ENCODE measurements at regions not wholly inside any gene's neighbourhood (a gene's known extent, or its start where the extent isn't known, plus 50 kb on each side); places are given as distances from the start of the nearest gene placed in this dataset.

DNA sequence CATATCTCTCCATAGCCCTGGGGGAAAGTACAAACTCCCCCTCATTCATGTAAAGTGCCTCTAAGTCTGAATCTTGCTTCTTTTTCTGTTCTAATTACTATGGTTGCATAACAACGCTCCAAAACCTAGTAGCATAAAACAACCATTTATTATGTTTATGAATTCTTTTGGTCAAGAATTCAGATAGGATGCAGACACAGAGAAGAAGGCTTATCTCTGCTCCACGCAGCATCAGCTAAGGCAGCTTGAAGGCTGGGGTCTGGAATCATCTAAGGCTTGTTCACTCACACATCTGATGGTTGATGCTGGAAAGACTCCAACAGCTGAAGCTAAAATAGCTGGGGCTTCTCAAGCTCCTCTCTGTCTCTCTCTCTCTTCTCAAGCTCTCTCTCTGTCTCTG, 564.5 kb downstream of the ZNF674 start:
- H3K4me2 ChIP-seq (ENCODE audit: control insufficient read depth, extremely low read depth, insufficient read depth, low read depth, low read length), result no peak overlapping the region
- H2AFZ ChIP-seq (ENCODE audit: control insufficient read depth, low read length), result no peak overlapping the region
- dilution Hi-C loops (cut with MboI; ENCODE audit: extremely low pct_ligation_motif_present, low sequenced_read_pairs), result no loop called here
- no peak for DNase-seq (ENCODE audit: low read depth, low spot score)
- no peaks in the 10 kb centered on the region for H3K27me3 ChIP-seq (ENCODE audit: control insufficient read depth, extremely low read depth, insufficient read depth, low read length)
- no peaks in the 10 kb centered on the region for H3K9me3 ChIP-seq (ENCODE audit: control insufficient read depth, low read depth, low read length)
- no peak for TF ChIP-seq EZH2 (IDR thresholded peaks at IDR 0.05; ENCODE audit: low read length)
- TF ChIP-seq, protein P1, sequence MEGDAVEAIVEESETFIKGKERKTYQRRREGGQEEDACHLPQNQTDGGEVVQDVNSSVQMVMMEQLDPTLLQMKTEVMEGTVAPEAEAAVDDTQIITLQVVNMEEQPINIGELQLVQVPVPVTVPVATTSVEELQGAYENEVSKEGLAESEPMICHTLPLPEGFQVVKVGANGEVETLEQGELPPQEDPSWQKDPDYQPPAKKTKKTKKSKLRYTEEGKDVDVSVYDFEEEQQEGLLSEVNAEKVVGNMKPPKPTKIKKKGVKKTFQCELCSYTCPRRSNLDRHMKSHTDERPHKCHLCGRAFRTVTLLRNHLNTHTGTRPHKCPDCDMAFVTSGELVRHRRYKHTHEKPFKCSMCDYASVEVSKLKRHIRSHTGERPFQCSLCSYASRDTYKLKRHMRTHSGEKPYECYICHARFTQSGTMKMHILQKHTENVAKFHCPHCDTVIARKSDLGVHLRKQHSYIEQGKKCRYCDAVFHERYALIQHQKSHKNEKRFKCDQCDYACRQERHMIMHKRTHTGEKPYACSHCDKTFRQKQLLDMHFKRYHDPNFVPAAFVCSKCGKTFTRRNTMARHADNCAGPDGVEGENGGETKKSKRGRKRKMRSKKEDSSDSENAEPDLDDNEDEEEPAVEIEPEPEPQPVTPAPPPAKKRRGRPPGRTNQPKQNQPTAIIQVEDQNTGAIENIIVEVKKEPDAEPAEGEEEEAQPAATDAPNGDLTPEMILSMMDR (optimal IDR thresholded peaks at IDR 0.05 in 1 of 3, IDR thresholded peaks at IDR 0.05 in 1 of 3, conservative IDR thresholded peaks at IDR 0.05 in 1 of 3; ENCODE audit: extremely low read depth in 1 of 3, insufficient read depth in 2 of 3, low read length in 3 of 3), result no peak
- no peaks in the 10 kb centered on the region for H3K79me2 ChIP-seq (ENCODE audit: control insufficient read depth, insufficient read depth, low read length)
- H3K4me3 ChIP-seq (ENCODE audit: control insufficient read depth in 2 of 3, extremely low read depth in 1 of 3, insufficient read depth in 2 of 3, low read depth in 1 of 3, low read length in 3 of 3), result no peak overlapping the region
- no peaks in the 10 kb centered on the region for H3K36me3 ChIP-seq (ENCODE audit: control insufficient read depth in 2 of 2, extremely low read depth in 1 of 2, insufficient read depth in 2 of 2, low read length in 2 of 2)
- FAIRE-seq, result no peak
- H3K9me1 ChIP-seq (ENCODE audit: control insufficient read depth, extremely low read depth, insufficient read depth, low read length), result no peaks in the 10 kb centered on the region
- H3K9ac ChIP-seq (ENCODE audit: control insufficient read depth, extremely low read depth, insufficient read depth, low read length), result no peak overlapping the region
- H3K4me1 ChIP-seq (ENCODE audit: control insufficient read depth, extremely low read depth, insufficient read depth, low read length), result no peaks in the 10 kb centered on the region
- H3K27ac ChIP-seq (ENCODE audit: control insufficient read depth, insufficient read depth, low read length), result no peak overlapping the region
- H4K20me1 ChIP-seq (ENCODE audit: control insufficient read depth, extremely low read depth, insufficient read depth, low read length), result no peaks in the 10 kb centered on the region

DNA sequence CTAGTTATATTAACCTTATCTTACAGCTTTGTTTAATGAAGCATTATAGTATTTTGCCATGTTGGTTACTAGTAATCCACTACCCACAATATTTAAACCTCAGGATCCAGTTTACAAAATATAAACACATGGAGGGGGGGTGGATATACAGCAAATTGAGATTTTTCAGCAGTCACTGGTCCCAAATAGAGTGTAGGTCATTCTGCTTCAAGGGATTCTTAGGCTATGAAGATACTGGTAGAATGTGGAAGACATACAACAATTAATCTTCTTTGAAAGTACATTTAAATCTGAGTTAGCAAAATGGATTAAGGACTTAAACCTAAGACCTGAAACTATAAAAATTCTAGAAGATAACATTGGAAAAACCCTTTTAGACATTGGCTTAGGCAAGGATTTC, 569.6 kb downstream of the ZNF674 start:
- FAIRE-seq, result no peak
- Histone ChIP-seq H3K4me1 (ENCODE audit: control insufficient read depth, extremely low read depth, insufficient read depth, low read length) (no peaks in the 10 kb centered on the region), H3K79me2 (ENCODE audit: control insufficient read depth, insufficient read depth, low read length) (no peaks in the 10 kb centered on the region), H3K36me3 (ENCODE audit: control insufficient read depth in 2 of 2, extremely low read depth in 1 of 2, insufficient read depth in 2 of 2, low read length in 2 of 2) (no peaks in the 10 kb centered on the region), H3K27ac (ENCODE audit: control insufficient read depth, insufficient read depth, low read length) (no peak overlapping the region), H3K27me3 (ENCODE audit: control insufficient read depth, extremely low read depth, insufficient read depth, low read length) (no peaks in the 10 kb centered on the region), H3K9me3 (ENCODE audit: control insufficient read depth, low read depth, low read length) (no peaks in the 10 kb centered on the region), H3K9ac (ENCODE audit: control insufficient read depth, extremely low read depth, insufficient read depth, low read length) (no peak overlapping the region), H3K9me1 (ENCODE audit: control insufficient read depth, extremely low read depth, insufficient read depth, low read length) (no peaks in the 10 kb centered on the region), H4K20me1 (ENCODE audit: control insufficient read depth, extremely low read depth, insufficient read depth, low read length) (no peaks in the 10 kb centered on the region), H3K4me2 (ENCODE audit: control insufficient read depth, extremely low read depth, insufficient read depth, low read depth, low read length) (no peak overlapping the region), H3K4me3 (ENCODE audit: control insufficient read depth in 2 of 3, extremely low read depth in 1 of 3, insufficient read depth in 2 of 3, low read depth in 1 of 3, low read length in 3 of 3) (no peak overlapping the region), H2AFZ (ENCODE audit: control insufficient read depth, low read length) (no peak overlapping the region)
- no peak for DNase-seq (ENCODE audit: low read depth, low spot score)
- TF ChIP-seq EZH2 (IDR thresholded peaks at IDR 0.05; ENCODE audit: low read length), result no peak
- TF ChIP-seq, protein P1 (optimal IDR thresholded peaks at IDR 0.05 in 1 of 3, IDR thresholded peaks at IDR 0.05 in 1 of 3, conservative IDR thresholded peaks at IDR 0.05 in 1 of 3; ENCODE audit: extremely low read depth in 1 of 3, insufficient read depth in 2 of 3, low read length in 3 of 3), result no peak
- dilution Hi-C loops (cut with MboI; ENCODE audit: extremely low pct_ligation_motif_present, low sequenced_read_pairs), result no loop called here
